WI38 (cell line): ENCODE measurements at regions not wholly inside any gene's neighbourhood (a gene's known extent, or its start where the extent isn't known, plus 50 kb on each side); places are given as distances from the start of the nearest gene placed in this dataset.

Source experiments
- H3K4me3 ChIP-seq: 2 replicates; pipeline ENCODE4 v1.5.1; 2011; ENCODE audit warnings: low read depth, mild to moderate bottlenecking, control low read depth, low read length
- TF ChIP-seq, protein P1 (sequence below): IDR thresholded peaks from 2 replicates; pipeline ENCODE4 v1.5.1; 2012; ENCODE audit warnings: low read depth, mild to moderate bottlenecking, control low read depth, low read length

DNA sequence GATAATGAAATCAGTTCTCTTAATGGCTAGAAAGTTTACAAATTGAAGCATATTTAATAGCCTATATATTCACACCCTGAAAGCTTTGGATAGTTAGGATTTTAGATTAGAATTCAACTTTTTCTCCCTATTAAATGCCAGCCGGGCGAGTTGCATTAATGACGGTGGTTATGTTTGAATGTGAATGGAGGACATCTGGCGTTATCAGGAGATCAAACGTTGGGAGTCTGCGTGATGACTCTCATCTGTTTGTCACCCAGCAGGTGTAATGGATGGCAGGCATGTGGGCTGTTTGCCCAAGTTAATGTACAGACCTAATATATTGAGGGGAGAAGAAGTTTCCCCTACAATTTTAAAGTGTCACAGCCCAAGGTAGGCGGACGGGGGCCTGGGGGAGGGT, 1227.7 kb upstream of the WWC1 start:
- no peak overlapping the region for H3K4me3 ChIP-seq
- TF ChIP-seq, protein P1, sequence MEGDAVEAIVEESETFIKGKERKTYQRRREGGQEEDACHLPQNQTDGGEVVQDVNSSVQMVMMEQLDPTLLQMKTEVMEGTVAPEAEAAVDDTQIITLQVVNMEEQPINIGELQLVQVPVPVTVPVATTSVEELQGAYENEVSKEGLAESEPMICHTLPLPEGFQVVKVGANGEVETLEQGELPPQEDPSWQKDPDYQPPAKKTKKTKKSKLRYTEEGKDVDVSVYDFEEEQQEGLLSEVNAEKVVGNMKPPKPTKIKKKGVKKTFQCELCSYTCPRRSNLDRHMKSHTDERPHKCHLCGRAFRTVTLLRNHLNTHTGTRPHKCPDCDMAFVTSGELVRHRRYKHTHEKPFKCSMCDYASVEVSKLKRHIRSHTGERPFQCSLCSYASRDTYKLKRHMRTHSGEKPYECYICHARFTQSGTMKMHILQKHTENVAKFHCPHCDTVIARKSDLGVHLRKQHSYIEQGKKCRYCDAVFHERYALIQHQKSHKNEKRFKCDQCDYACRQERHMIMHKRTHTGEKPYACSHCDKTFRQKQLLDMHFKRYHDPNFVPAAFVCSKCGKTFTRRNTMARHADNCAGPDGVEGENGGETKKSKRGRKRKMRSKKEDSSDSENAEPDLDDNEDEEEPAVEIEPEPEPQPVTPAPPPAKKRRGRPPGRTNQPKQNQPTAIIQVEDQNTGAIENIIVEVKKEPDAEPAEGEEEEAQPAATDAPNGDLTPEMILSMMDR: no peak

GRCh38 chr5:167064198-167064776, 1227.2 kb upstream of the WWC1 start:
- TF ChIP-seq, protein P1: no peak
- H3K4me3 ChIP-seq: no peak overlapping the region

GRCh38 chr5:167065794-167066193, 1225.7 kb upstream of the WWC1 start:
- TF ChIP-seq, protein P1: no peak
- H3K4me3 ChIP-seq: no peak overlapping the region

DNA sequence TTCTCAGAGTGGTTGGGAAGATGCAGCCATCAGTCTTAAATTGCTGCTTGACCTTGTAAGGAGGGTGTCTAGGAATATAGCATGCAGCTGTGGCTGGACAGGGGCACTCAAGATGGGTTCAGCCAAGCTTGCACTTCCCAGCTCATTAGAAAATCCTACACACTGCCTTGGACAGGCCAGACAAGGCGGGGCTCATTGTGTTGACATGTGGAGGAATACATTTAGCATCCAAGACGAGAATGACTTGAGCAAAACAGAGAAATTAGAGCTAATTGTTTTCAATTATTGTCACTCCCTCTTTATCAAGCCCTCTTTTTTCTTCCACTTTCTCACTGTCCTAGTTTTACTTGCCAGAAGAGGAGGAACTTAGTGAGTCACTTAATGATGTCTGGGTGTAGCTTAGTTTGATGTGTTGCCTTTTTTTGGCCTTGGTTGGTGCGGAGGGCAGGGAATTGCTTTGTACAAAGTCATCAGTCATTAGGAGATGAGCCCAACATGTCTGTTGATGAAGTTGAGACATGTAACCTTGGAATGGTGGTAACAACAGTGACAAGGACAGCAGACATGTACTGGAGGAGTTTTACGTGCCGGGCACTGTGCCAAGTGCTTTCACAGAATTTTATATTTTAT, 1219.3 kb upstream of the WWC1 start:
- TF ChIP-seq, protein P1: no peak
- no peak overlapping the region for H3K4me3 ChIP-seq

DNA sequence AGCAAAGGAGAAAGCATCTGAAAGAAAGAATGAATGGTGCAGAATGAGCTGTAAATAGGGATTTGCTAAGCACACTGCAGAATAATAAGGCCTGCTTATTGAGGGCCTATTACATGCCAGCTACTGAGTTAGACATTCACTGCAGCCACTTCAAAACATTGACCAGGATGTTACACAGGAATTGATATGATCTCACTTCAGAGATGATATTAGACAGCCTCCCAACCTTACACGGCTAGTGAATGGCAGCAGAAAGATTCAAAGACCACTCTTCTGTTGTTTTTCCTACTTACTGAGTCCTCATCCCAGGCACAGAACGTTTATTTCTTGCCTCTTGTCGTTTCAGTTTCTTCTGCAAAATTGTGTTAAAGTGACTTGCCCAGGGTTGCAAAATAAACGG, 1209.9 kb upstream of the WWC1 start:
- TF ChIP-seq, protein P1: no peak
- no peak overlapping the region for H3K4me3 ChIP-seq

DNA sequence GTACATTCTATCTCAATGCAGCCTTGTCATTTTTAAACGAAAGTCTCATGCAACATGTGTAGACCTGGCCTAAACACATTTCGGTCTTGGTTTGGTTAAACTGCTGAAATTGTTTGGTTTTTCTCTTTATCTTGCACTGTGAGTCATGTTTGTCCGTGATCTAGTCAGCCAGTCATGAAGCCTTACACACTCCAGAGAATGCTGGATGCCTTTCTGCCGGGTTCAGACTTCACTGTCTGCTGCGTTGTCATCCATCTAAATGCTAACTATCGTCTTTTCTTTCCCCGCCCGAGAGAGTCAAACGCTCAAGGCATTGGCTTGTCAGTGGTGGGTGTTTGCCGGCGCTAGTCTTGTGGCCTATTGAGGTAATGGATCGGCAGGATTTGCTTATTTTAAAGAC, 1194.6 kb upstream of the WWC1 start:
- TF ChIP-seq, protein P1: no peak
- H3K4me3 ChIP-seq: no peak overlapping the region

GRCh38 chr5:167104351-167104750, 1187.1 kb upstream of the WWC1 start:
- no peak overlapping the region for H3K4me3 ChIP-seq

More at GRCh38 chr5:167104351-167104750, 1187.1 kb upstream of the WWC1 start:
- TF ChIP-seq, protein P1: no peak
